HG03097 (cell line): ENCODE measurements at regions not wholly inside any gene's neighbourhood (a gene's known extent, or its start where the extent isn't known, plus 50 kb on each side); places are given as distances from the start of the nearest gene placed in this dataset.

ENCODE experiments used
- ATAC-seq: cut with Tn5 transposase; IDR thresholded peaks from one replicate; pipeline ENCODE4 v1.9.1; 2021; ENCODE audit not compliant: unreplicated experiment, low FRiP score

DNA sequence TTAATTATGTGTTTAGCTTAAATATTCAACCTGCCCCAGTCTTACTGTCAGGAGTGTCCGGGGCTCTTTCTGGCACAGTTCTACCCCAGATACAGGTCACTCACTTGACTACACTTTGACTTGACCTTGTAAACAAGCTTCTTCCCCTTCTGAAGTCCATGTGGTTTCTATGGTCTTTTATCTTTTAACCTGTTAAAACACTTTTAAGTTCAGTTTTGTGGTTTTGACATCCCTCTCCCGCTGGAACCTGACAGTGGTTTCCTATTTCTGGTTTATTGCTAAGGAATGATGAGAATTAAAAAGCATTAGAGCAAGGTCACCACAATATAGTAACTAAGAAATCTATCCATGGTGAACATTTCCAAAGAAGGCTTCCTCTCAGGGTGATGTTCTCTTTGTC, 300.1 kb downstream of the TMEM167A start:
- no peak for ATAC-seq

GRCh38 chr5:82772281-82772680, 304.9 kb downstream of the TMEM167A start:
- no peak for ATAC-seq

DNA sequence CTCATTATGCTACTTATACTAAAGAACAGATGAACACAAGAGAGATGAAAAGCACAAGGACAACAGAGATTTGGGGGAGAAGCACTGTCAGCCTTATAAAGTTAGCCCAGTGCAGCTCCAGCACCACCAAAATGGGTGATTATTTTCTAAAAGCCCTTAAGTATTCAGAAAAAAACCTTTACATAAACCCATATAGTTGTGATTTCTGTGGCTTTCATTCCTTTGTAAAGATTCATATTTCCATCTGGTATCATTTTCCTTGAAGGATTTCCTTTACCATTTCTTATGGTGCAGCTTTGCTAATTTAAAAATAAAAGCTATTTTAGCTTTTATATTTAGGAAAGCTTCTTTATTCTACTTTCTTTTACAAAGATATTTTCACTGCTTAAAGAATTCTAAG, 311.0 kb downstream of the TMEM167A start:
- no peak for ATAC-seq

DNA sequence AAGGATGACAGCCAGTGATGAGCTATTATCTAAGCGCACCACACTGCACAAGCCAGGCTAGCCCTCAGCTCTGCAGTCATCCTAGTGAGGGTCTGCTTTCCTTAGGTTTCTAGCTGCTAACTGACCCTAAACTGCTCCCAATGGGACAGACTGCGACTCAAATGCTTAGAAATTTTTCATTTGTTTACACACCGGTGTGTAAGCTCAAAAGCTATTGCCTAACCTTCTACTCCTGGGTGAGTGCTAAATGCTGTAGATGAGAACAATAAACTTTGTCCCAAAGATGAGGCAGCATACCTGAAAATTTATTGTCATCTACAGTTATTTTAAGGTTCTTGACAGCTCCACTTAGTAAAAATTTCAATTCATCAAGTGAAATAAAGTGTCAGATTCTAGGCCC, 311.4 kb downstream of the TMEM167A start:
- no peak for ATAC-seq

DNA sequence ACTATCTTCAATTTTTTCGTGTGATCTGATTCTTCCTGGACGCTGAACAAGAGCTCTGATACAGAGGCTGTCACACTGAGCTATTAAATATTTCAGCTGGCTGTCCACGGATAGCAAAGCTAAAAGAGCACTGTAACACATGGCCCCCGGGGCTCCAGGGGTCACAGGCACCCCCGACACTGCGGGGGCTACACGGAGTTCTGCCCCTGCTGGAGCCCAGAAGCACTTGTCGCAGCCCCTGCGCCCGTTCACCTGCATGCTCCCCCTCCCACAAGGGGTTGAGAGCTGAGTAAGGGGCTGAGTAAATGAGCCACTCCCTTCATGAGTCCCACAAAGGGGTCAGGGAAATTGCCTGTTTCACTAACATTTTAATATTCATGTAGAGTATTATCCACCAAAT, 316.3 kb downstream of the TMEM167A start:
- no peak for ATAC-seq

- ATAC-seq = no peak
These were observed 318.3 kb downstream of the TMEM167A start for GRCh38 chr5:82758881-82759280.

DNA sequence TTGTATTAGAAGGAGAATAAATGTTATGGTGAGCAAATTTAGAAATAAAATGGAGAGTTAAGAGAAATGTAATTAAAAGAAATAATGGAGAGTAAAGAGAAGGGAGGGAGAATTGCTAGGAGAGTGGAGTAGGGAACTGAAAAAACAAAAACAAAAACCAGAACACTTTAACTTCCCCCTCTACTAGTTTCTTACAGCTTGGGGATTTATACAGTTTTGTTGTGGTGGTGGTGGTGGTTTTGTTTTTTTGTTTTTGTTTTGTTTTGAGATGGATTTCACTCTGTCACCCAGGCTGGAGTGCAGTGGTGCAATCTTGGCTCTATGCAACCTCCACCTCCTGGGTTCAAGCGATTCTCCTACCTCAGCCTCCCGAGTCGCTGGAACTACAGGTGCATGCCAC, 322.4 kb downstream of the TMEM167A start:
- ATAC-seq = peak; percentile 89

DNA sequence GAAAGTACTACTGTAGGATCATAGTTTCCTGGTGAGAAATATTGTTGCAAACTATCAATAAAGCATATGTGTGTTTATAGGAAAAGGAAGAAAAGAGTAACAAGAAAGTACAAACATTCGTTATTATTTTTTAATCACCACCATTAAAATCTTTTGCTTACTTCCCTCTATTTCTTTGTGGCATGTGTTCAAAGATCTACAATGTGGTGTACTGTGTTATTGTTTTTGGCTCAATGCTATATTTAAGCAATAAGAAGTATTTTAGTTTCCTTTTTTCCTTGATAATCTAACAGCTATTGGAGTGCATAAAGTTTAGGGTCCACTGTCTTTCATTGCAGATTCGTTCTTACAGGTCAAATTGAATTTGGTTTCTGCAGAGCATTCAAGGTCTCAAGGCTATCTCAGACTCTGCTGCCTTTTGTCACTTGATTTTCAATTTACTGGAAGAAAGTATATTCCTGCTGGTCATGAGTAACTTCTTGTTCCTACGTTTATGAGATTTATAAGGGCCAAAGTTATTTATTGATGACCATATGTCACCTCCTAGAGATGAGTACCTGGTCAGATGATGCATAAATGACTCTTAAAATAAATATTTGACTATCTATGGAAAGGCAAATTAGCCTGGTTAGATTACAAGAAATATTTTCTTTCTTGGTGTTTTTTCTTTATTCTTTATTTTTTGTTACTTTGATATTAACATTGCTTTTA, 323.0 kb downstream of the TMEM167A start:
- no peak for ATAC-seq

GRCh38 chr5:82753374-82753773, 323.8 kb downstream of the TMEM167A start:
- ATAC-seq = no peak

- no peak for ATAC-seq
These were observed 327.8 kb downstream of the TMEM167A start for GRCh38 chr5:82749461-82749820.

- ATAC-seq = no peak
These were observed 328.3 kb downstream of the TMEM167A start for GRCh38 chr5:82748688-82749460.

- ATAC-seq = no peak
These were observed 329.2 kb downstream of the TMEM167A start for GRCh38 chr5:82747986-82748385.

- no peak for ATAC-seq
These were observed 332.2 kb downstream of the TMEM167A start for GRCh38 chr5:82745016-82745415.

DNA sequence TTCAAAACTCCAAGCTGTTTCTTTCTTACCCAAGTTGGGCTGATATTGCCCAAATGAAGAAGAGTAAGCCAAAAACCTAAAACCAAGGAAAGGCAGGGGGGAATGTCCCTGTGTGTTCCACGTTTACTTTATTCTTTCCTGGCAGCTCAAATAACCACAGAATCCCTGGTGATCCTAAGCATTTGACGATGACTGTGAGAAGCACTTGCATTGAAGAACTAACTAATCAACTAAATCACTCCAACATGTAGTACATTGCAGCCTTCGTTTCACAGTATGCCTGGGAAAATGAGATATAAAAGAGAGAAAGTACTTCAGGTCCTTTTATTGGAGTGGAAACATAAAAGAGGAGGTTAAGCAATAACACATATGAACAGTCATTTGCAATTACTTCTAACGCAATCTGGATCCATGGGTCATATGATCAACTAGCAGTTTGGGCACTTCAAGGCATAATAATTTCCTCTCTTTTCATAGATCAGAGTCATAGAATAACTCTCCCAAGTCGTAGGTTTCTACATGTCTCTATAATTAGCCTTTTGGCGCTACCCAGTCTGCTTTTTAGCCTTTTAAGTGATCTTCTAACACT, 338.4 kb downstream of the TMEM167A start:
- ATAC-seq = no peak

GRCh38 chr5:82735160-82735789, 341.9 kb downstream of the TMEM167A start:
- no peak for ATAC-seq

DNA sequence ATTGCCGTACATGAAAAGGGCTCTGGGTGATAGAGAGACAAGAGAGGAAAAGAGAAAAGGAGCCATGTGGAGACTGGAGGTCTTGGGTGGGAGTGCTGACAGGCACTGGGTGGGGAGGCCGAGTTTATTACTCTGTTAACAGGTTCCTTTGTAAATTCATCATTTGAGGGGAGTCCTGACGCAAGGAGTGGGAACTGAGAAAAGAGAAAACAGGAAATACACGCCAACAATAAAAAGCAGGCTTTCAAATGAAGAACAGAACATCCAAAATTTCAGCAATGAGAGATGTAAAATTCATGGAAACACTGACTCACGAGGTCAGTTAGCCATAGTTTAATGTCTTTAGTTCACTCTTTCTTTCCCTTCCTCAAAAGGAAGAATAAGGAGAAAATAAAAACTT, 342.8 kb downstream of the TMEM167A start:
- ATAC-seq = no peak

DNA sequence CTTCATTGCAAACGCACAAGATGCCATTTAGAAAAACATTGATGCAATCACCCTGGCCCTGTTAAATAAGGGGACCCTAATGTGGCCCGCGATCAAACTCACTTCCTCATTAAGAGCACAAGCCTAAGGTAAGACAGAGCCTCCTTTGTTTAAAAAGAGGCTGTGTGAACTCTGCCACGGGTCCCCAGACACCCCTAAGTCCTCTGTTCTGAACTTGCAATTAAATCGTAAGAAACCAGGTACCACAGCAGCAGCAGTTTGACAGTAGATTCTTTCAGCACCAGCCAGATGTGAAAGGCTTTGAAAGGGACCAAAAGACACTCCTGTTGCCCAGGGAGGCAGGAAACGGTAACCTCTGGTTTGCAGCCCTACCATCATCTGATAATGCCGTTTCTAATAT, 346.3 kb downstream of the TMEM167A start:
- no peak for ATAC-seq

DNA sequence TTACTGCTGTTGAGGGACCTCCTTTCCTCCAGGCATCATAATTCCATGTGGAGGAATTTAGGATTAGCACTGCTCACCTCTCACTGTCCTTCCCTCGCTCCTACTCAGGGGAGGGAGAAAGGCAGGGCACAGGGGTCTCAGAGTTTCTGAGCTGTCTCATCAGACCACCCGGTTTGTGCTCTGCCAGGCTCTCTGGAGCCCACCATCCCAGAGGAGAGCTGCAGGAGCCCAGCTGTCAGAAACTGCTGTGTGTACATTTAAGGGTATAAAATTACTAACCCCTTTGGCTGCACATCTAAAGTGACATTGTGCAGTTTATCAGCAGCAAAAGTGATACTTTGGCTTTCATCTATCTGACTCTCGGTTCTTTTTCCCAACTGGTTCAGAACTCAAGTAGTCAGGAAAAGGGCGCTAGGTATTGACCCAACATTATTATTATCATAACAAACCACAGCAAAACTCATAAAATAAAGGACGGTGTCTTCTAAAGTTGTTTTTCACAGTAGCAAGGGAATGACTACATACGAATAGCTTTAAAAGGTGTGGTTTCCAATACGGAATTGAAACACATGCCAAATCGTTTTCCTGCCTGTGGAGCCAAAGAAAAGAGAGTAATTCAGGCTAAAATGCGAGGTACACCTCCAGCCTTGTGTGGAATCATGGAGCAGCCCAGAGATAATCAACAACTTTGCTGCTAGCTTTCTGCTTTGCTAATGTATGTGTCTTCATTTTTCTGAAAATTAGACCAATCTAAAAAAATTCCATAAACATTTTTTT, 348.1 kb downstream of the TMEM167A start:
- no peak for ATAC-seq

DNA sequence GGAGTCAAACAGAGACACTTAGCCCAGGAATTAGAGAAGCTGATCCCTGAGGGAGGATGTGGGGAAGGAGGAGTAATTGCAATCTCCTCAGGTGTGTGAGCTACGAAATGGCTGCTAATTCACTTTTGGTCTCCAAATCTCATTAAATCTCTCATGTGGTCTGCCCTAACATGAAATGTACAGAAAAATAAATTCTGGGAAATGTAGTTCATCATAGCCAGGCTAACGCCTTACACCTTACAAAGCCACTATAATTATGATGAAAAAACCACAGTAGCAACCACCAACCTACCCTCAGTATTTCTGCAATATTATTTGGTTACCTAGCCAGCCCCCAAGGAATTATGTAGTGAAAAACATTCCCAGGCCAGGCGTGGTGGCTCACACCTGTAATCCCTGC, 354.0 kb downstream of the TMEM167A start:
- ATAC-seq = no peak

- ATAC-seq = no peak
These were observed 356.1 kb downstream of the TMEM167A start for GRCh38 chr5:82721087-82721410.
